NCI-H2081 treated with DMSO at 0.1 percent for 48 hours (cell line): ENCODE measurements at regions not wholly inside any gene's neighbourhood (a gene's known extent, or its start where the extent isn't known, plus 50 kb on each side); places are given as distances from the start of the nearest gene placed in this dataset.
"Not testable (repeated sequence)": the region's sequence is repeated elsewhere in the genome, so short reads cannot be mapped to it uniquely, and the experiment has no call there.

Source experiments
- DNase-seq: peaks from one replicate; lab custom pipeline; 2025; lab: John Stamatoyannopoulos, UW

DNA sequence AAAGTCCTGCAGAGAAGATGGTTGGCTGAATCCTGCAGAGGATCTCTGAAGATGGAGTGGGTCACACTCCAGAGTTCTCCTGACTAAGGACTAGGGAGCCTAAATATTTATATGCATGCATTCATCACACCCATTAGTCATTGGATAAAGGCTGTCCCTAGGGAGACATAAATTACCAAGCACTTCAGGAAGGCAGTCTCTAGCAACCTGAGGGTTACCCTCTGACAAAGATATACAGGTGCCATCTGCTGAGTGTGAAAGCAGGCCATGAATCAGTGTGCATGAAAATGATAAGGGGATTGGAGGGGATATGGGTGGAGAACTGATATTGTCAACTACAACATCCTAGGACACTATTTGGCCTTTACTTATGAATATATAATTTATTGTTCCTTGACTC is 294.8 kb upstream of the DDX18 start:
- no peak for DNase-seq

DNA sequence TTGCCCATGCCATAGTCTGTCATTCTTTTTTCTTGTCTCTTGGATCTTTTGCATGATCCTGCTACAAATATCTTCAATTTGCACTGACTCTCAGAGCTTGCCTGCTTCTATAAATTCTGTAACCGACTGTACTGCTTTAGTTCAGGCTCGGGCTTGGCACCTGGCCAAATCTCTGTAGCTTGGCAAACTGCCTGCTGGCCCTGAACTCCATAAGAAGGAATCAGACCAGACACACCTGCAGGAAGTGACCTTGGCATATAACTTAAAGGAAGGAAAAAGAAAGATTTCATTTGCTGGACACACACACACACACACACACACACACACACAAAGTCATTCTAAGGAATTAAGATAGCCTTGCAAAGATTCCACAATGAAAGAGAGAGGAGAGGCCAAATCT is 291.2 kb upstream of the DDX18 start:
- peak; percentile 19 for DNase-seq

DNA sequence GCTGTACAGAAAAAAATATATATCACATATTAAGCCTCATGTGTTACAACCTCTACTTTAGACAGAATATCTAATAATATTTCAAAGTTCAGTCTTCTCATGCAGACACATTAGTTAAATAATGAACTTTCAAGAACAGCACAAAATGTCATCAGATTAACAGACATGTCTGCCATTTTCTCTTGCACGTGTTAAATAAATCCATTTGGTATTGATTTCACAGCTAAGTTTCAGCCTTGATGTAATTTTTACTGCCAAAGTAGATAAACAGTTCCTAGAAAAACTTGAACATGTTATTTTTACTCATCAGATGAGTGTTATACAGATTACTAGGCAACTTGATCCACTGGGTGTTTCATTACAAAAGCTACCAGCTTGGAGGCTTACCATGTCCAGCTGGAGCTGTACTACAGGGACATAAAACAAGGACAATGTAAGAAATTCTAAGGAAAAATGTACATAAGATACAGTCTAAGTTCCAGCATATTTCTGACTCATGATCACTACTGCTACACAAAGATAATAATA is 290.7 kb upstream of the DDX18 start:
- no peak for DNase-seq

DNA sequence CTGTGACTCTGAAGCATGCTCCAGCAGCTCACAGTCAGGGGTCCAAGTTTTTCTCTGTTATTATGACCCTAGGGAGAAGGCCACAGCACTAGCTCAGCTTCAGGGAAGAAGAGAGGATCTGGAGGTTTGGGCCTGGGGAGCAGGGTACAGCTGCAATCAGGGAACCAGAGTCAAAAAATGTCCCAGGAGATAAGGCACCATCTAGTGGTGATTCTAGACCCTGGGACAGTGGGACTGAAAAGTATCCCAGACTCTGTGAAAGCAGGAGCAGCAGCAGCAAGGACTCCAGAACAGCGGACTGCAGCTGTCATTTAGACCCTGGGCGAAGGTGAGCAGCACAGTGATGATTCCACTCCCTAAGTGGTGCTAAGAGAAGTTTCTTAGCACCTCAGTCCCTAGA is 278.4 kb upstream of the DDX18 start:
- DNase-seq = no peak

DNA sequence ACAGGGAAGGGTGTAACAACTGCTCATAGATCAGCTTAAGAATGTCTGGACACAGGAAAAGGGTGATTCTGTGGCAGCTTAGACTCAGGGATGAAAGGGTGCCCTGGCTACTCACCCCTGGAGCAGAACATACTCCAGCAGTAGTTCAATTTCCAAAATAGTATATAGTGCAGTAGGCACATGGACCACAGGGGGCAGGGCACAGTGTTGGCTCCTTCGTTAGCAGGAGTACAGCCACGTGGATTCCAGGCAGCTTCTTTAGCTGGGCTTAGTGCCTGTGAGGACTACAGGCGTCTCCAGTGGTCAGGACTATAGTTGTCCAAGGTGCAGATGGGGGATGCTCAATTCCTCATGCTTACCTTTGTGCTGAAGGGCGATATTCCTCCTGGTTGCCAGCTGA is 277.5 kb upstream of the DDX18 start:
- DNase-seq = no peak

DNA sequence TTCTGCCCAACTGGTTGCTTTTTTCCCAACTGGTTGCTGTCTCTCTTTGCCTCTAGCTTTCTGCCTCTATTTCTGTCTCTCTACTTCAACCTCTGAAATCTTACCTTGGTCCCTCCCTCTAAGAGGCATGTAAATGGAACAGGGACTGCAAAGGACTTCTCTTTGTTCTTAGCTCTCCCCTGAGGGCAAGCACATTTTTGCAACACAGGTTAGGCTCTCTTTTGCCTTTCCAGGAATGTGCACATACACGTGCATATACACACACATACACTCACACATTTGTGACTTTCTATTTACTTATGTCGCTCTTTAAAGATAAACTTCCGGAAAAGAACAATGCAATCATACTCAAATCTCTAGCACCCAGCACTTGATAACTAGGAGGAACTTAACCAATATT is 262.6 kb upstream of the DDX18 start:
- no peak for DNase-seq

DNA sequence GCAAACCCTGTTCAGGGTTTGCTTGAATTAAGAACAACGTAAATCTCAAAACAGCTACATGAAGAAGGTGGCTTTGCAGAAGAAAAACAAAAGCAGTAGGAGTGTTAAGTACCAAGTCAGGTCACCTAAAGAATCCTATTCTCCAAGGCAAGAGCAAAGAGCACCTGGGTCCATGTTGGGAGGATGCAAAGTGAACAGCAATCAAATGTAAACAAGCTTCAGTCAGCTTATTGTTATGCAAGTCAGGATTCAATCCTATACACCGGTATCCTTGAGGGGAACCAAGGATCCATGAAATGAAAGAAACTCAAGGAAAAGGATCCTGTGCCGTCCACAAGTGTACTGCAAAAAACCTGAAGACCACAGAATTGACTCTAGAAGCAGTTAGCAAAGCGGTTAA is 261.0 kb upstream of the DDX18 start:
- DNase-seq = no peak

DNA sequence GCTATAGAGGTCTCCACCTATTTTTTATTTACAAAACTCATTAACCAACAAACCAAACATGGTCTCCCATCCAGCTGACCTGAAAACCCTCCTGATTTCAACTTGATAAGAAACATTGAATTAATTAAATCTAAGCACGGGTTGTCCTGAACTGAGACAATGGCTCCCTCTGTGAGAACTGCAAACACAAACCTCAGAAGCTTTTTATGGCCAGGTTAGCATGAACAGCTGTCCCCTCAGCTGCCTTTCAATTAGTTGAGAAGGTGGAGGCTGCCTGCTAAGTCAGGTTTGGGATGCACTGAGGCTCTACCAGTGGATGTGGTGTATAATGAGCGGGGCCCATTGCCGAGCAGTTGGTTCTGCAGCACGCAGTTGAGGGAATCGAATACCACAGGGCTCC is 258.5 kb upstream of the DDX18 start:
- DNase-seq = peak; percentile 7

DNA sequence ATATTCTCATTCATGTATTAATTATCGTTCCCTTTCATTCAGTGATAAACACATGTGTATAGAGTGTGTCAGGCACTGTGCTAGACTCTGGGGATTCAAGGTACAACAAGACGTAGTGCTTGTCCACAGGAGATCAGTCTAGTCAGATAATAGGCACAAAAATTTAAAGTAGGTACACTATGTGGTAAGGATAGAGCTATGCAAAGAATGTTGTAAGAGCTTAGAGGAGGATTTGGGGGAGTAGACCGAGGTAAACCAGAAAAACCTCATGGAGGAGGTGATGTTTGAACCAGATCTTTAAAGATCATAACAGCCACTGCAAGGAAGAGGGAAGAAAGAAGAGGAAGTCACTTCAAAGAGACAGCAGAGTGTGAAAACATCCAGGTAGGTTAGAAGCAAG is 256.9 kb upstream of the DDX18 start:
- DNase-seq = no peak

DNA sequence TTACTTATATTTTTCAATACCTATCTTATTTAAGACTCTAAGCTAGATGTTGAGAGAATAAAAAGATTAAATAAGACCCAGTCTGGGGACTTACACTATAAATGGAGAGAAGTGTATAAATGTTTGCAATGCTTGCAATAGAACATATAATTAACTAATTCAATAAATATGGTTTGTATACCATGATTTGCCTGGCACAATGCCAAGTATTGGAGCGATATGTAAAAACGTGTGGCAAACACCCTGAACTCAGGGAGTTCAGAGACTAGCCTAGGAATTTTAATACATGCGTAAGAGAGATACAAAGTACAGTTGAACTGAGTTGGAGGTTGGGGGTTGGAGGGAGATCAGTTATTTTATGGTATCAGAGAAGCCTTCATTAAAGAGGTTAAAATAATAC is 251.8 kb upstream of the DDX18 start:
- DNase-seq = no peak

DNA sequence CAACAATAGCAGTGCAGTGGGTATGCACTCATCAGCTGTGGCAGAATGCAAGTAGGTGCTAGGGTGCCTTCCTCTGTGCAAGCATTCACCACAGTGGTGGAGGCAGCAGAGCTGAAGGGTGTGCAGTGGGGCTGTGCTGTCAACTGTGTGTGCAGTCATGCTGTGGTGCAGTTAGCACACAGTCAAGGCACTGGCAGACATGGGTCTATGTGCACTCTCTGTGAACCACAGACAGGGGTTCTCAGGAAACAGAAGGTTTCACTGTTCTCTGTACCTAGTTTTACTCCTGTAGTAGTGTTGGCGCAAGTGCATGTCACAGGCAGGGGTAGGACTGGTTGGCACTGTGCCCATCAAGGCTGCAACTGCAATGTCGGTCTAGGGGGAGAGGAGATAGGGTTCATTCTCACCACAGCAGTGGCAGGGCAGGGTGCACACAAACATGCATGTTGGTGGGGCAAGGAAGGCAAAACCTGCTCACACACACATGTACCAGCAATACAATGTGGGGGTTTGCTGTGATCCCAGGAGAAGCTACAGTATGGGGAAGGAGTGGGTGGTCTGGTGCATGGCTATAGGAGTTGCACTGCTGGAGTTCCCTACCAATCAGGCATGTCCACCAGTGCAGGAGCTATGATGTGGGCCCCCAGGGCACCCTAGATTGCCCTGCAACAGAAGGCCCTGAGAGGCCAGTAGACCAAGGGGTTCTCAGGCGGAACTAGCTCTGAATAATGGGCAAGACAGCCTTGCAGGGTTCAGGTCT is 242.7 kb upstream of the DDX18 start:
- DNase-seq = no peak

DNA sequence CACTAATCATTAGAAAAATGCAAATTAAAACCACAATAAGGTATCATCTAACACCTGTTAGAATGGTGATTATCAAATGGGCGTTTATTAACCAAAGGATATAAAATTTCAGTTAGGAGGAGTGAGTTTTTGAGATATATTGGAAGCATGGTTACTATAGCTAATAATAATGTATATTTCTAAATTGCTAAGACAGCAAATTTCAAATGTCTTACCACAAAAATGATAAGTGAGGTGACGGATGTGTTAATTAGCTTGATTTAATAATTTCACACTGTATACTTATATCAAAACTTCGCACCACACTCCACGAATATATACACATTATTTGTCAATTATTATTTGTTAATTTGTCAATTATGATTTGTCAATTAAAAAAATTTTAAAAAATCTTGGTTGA is 227.2 kb upstream of the DDX18 start:
- no peak for DNase-seq

DNA sequence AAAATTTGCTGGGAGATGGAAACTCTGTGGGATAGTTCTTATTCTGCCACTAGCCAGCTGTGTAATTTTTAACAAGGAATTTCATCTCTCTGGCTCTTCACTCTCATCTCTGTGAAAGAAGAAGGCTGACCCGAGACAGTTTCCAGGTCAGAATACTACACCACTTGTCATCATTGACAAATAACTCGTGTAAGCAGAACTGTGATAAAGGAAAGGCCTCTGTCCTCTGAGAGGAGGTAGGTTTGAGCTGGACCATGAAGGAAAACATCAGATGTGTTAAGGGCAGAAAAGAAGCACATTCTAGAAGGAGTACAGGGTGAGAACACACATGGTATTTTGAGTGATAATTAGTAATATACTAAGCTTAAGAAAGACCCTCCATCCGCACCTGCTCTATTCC is 211.4 kb upstream of the DDX18 start:
- no peak for DNase-seq

DNA sequence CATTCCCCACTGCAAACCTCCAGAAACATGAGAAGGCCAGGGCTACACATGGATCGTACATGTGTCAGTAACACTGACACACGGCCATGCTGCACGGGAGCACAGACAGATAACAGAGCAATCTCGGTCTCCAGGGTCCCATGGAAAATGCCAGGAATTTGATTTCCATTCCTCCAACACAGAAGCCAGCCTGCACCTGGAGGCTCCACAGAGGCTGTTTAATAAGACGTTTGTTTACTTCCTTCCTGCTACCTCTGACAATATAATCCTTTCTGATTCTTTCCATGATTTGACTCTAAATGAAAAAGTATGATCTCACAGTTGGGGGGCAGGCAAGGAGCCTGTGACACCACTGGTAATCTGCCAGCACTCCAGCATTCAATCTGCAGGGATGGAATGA is 210.9 kb upstream of the DDX18 start:
- DNase-seq = no peak

DNA sequence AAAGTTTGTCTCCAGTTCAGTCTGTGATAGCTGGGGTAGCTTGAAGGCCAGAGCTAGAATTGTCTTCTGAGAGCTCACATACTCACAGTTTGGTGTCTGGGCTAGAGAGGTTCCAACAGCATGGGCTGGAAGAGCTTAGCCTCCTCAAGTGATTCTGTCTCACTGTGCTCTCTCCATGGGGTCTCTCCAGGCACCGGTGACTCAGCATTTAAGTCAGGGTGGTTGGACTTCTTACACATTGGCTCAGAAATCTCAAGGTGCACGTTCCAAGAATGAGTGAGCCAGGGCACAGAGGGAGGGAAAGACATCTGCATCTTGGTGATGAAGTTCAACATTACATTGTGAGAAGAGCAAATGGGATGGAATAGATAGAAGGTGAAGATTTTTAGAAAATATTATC is 207.3 kb upstream of the DDX18 start:
- DNase-seq = no peak

DNA sequence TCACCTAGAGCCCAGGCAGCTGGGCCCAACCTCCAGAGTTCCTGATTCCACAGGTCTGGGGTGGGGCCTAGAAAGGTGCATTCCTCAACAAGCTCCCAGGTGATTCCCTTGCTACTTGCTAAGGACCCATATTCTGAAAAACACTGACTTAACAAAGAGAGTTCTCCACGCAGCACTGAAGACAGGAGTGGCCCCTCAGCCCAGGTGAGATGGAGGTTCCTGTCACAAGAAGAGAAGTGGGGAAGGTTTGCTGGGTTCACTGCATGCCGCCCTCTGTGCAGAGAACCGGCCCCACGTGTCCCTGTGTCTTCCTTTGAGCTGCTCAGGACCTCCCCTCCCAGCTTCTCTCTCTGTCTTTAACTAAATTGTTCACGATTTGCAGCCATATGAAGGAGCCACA is 201.4 kb upstream of the DDX18 start:
- no peak for DNase-seq

DNA sequence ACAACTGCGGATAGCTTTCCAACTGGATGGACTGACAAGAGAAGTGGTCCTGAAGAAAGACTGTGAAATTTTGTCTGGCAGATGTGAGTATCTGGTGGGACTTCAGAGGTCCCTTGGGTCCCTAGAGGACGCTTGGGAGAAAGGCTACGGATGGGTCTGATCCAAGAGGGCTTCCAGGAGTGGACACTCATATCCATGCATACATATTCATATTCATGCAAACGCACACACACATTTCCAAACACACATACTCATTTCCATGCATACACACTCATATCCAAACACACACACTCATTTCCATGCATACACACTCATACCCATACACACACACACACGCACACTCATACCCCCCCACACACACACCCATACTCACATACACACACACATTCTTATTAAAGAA is 200.2 kb upstream of the DDX18 start:
- DNase-seq = no peak

DNA sequence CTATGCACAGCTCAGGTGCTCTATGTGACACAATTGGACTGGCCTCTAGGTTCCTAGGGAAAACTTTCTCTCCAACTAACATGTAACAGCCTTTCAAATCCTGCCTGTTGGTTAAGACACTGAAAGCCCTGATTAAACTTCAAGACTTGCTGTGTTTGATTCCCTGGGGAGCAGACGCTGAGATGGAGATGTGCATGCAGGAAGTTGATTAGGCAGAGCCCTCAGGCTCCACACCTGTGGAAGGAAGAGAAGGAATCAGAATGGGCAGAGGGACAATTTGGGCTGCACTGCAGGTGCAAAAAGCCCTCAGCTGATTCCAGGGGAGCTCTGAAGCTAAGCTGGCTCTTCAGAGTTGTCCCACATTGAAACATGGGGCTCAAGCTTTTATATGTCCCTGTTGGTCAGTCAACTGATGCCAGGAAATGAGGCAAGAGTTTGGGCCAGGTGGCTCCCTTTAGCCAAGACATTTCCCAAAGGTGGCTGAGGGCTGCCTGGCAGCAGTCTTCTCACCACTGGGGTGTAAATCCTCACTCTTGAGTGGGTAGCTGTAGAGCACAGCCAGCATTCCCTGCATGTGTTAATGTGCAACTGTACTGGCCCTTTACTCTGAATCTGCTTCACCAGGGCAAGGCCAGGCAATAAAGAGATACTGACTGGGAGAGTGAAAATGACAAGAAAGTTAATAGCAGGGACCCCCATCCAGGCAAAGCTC is 199.5 kb upstream of the DDX18 start:
- DNase-seq = no peak

DNA sequence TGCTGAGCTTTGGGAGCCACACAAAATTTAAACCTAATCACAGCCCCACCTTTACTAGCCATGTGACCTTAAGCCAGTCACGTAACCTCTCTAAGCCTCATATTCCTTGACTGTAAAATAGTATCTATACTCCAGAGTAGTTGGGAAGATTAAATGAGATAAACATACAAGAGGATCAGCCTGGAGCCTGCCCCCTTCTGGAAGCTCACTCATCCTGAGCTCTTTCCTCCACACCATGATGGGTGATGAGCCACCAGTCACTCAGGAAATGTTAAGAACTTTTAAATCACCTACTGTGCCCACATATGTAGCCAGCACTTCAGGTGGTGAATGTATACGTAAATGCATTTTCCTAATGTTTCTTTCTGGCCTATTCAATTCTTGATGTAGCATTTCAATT is 195.9 kb upstream of the DDX18 start:
- DNase-seq = no peak

DNA sequence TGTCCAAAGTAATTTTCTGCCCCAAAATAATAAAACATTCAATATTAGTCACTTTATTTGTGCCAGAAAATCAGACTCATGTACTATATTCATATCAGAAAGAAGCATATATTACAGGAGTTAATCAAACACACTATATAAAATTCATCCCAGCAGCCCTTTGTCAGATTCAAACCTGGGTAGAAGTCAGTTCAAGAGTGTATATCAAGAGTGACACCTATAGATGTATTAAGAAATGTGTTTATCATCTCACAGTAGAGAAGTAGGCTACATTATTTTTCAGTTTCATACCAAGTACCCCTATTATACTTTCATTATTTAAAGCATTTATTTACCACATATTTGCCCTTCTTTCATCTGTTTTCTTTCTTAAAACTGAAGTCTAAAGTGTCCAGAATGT is 193.2 kb upstream of the DDX18 start:
- no peak for DNase-seq

DNA sequence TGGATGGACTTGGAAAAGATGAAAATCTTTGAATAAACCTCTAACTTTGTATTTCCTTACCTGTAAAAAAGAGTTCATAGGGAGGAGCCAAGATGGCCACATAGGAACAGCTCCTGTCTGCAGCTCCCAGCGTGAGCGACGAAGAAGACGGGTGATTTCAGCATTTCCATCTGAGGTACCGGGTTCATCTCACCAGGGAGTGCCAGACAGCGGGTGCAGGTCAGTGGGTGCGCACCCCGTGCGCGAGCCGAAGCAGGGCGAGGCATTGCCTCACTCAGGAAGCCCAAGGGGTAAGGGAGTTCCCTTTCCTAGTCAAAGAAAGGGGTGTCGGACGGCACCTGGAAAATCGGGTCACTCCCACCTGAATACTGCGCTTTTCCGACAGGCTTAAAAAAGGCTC is 191.3 kb upstream of the DDX18 start:
- DNase-seq = not testable (repeated sequence)

DNA sequence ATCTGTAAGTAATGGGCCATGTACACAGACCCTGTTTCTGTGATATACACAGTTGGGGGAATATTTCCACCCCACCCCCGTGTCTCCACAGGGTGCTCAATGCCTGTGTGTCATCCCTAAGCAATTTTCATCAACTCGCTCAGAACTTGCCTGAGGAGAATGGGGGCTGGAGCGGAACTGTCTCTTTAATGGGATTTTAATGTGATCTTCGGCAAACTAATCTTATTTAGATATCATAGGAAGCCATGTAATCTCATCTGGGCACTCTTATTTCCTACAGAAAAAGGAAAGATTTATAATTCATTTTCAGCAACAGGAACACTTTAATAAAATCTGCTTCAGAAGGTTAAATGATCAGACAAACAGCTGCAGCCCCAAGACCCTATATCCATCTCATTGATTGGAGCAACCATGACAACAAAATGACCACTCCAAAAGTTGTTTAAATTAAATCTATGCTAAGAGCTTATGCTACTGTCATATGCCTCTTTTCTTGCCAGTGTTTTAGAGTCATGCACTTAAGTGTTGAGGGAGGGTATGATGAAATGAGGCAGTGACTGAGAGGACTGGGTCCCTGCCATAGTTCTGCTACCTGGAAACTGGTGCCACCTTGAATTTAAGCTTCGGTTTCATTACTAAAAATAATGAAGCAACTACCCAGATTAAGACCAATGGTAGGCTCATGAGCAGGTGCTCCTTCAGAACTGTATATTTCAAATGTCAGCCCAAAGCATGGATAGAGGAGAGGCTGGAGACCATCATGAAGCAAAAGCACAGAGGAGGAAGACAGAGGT is 183.1 kb upstream of the DDX18 start:
- DNase-seq = no peak

DNA sequence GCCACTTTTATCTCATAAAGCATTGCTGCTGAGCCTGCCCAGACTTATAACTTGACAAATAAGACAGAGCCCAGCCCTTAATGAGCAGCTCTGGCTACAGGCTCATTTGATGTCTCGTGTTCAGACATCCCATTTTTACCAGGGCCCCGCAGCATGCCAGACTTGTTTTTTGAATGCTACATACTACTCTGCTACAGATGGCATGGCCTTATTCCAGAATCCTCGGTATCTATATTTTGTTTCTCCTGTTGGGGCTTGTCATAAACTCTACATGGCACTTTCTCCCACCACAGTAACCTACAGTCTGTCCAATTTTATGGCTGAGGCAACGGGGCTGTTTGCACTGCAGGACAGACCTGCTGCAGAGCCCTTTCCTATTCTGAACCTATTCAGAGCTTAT is 179.0 kb upstream of the DDX18 start:
- DNase-seq = no peak
